Tibial nerve (tissue), 3 donors: ENCODE measurements at regions not wholly inside any gene's neighbourhood (a gene's known extent, or its start where the extent isn't known, plus 50 kb on each side); places are given as distances from the start of the nearest gene placed in this dataset.

Experiments
- CTCF ChIP-seq, 5 experiments: fragments of 200-600 bp in 3 of 5; fragments of 450-650 bp in 2 of 5; sonication (generic) in 3 of 5; IDR thresholded peaks; one replicate each; pipeline ENCODE4 v1.5.1; 2016 to 2019; ENCODE audit warnings: antibody characterized with exemption in 5 of 5, mild to moderate bottlenecking in 3 of 5, moderate library complexity in 2 of 5
- POLR2A ChIP-seq, 2 donors: fragments of 450-650 bp; IDR thresholded peaks; one replicate each; pipeline ENCODE4 v1.6.1; 2017; ENCODE audit warnings: antibody characterized with exemption in 2 of 2, mild to moderate bottlenecking in 2 of 2, moderate library complexity in 2 of 2

GRCh38 chr13:40251343-40252032 is 415.0 kb downstream of the FOXO1 start:
- TF ChIP-seq POLR2A (IDR thresholded peaks at IDR 0.05) (no peak), CTCF (IDR thresholded peaks at IDR 0.05) (no peak)
